Inflammatory macrophage (primary cell): ENCODE measurements at regions not wholly inside any gene's neighbourhood (a gene's known extent, or its start where the extent isn't known, plus 50 kb on each side); places are given as distances from the start of the nearest gene placed in this dataset.
"Not testable (repeated sequence)": the region's sequence is repeated elsewhere in the genome, so short reads cannot be mapped to it uniquely, and the experiment has no call there.

Source experiments
- DNase-seq, 2 donors: peaks; one replicate each; pipeline ENCODE4 v3.0.0-alpha.2; 2020 to 2022

- no peak for DNase-seq
Measured at GRCh38 chr2:41170589-41170988, 718.7 kb upstream of the SLC8A1 start.

GRCh38 chr2:41180387-41180786 lies 728.5 kb upstream of the SLC8A1 start:
- DNase-seq: no peak

- no peak for DNase-seq
Measured at GRCh38 chr2:41182961-41183360, 731.1 kb upstream of the SLC8A1 start.

GRCh38 chr2:41187376-41188122 lies 735.7 kb upstream of the SLC8A1 start:
- no peak for DNase-seq

DNA sequence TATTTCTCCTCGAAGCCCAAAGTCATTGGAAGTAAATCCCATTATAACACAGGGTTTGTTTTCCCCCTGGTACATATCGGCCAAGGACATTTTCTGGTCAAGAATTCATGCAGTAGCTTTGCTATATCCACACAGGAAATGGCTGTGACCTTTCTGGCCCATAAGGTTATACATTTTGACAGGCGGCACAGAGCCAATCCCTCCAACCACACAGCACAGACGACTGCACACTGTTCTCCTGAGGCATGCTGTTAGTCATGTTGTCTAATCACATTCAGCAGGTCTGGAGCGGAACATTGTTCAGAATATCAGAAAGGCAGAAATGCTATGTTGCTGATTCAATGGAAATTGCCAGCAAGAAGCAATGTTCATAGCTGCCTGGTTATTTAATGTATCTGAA lies 742.3 kb upstream of the SLC8A1 start:
- DNase-seq: no peak

- no peak for DNase-seq
Measured at GRCh38 chr2:41197781-41198180, 745.9 kb upstream of the SLC8A1 start.

GRCh38 chr2:41199334-41199733 lies 747.4 kb upstream of the SLC8A1 start:
- no peak for DNase-seq

DNA sequence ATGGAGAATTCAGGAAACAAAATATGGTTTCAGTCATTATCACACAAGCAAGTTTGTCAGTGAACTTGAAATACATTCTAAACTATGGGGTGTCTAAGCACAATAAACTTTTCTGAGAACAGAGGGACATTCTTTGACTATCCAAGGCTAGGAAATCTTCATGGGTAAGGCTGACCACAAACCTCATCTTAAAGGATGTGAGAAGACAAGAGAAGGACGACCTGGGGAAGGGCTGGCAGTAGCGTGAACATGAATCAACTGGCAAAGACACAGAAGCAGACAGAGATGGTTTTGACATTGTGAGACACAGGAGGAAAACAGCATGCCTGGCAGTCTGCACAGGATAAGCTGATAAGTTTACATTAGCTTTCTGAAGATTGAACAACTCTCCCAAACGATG lies 752.4 kb upstream of the SLC8A1 start:
- no peak for DNase-seq

GRCh38 chr2:41206004-41206403 lies 754.1 kb upstream of the SLC8A1 start:
- no peak for DNase-seq

- no peak for DNase-seq
Measured at GRCh38 chr2:41207578-41207977, 755.7 kb upstream of the SLC8A1 start.

DNA sequence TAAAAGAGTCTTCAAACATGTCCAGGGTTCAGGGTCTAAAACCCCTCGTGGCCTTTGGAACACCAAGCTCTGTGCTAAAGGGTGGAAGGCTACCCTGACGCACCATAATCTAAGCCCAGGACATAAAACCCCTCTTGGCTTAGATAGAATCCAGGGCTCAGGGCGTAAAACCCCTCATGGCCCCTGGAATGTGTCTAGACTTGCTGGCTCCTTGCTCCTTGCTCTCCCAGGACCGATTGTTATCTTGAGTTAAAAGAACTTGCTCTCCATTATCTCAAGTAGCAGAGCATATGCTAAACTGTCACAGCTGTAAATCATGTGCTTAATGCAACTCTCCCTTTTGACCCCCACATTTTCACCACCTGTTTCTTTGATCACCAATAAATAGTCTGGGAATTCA lies 758.1 kb upstream of the SLC8A1 start:
- DNase-seq: not testable (repeated sequence)

- no peak for DNase-seq
Measured at GRCh38 chr2:41216978-41217377, 765.1 kb upstream of the SLC8A1 start.

GRCh38 chr2:41222593-41222992 lies 770.7 kb upstream of the SLC8A1 start:
- DNase-seq: no peak

DNA sequence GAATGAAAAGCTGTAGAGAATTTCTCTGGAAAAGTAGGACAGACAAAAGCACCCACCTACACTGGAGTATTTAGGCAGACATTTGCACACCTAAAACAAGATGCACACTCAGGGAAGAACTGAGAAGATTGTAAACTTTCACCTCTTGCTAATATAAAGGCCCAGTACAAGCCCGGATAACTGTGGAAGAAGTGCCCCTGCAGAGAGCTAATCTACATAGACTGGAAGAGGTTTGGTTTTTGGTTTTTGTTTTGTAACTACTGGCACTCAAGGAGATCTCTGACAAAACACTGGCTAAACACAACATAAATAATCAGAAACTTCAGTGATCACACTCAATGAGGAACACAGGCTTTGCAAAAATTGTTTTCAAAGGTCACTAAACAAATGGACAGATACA lies 782.2 kb upstream of the SLC8A1 start:
- no peak for DNase-seq

GRCh38 chr2:41241325-41242000 lies 789.6 kb upstream of the SLC8A1 start:
- DNase-seq: no peak

GRCh38 chr2:41242001-41242331 lies 790.1 kb upstream of the SLC8A1 start:
- DNase-seq: no peak

- DNase-seq: no peak
Measured at GRCh38 chr2:41267929-41268659, 779.7 kb upstream of the PKDCC start.

DNA sequence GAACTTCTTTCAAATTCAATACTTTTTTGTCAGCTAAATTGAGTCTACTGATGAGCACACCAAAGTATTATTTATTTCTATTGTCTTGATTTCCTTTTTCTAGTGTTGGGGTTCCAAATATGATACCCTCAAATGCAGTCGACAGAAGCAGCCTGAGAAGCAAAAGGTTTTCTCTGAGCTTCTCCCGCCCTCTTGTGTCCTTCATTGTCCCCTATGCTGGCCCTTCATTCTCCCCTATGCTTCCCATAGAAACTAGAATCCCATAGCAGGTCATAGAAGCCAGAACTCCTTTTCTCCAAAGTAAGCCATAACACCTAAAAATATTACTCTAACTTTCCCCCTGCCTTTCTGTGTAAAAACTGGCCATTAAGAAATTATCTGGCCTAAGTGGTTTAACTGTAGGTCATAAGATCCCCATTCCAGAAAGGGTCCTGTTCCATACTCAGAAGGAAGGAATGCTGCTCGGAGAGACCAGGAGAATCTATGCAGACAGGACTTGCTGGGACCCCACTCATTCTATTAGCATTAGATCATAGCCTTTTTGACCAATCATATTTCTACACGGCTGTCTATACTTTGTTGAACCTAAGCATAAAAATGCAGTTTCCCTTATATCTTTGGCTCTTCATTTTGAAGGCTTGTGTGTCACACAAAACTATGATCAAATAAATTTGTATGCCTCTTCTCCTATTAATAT lies 764.6 kb upstream of the PKDCC start:
- no peak for DNase-seq

- no peak for DNase-seq
Measured at GRCh38 chr2:41293491-41293890, 754.3 kb upstream of the PKDCC start.

DNA sequence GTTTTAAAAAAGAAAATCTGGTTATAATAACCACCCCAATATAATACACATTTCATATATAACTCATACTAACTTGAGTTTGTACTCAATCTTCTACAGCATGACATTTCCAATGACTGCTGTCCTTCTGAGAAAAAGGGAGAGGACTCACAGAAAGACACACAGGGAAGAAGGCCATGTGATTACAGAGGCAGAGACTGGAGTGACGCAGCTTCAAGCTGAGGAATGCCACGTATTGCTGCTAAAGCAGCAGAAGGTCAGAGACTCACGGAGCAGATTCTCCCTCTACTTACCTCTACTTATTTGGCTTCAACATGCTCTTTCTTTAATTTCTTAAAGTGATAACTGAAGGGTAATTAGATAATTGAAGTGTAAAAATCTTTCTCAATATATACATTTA lies 753.5 kb upstream of the PKDCC start:
- no peak for DNase-seq

DNA sequence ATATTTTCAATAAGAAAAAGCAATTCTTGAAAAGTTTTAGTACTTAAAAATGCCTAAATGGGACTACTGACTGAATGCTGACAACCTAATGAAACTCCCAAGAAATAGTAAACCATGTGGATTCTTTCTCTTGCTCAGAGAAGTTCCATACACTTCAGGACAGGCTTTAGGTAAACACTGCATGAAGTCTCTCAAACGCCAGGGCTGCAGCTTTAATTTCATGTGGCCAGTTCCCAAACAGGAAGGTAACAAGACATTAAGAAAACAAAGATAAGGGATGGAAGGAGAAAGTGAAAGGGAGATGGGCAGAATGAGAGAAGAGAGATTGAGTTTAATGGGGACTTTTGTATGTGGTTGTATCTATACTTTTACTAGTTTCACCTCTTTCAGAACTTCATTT lies 734.7 kb upstream of the PKDCC start:
- no peak for DNase-seq

DNA sequence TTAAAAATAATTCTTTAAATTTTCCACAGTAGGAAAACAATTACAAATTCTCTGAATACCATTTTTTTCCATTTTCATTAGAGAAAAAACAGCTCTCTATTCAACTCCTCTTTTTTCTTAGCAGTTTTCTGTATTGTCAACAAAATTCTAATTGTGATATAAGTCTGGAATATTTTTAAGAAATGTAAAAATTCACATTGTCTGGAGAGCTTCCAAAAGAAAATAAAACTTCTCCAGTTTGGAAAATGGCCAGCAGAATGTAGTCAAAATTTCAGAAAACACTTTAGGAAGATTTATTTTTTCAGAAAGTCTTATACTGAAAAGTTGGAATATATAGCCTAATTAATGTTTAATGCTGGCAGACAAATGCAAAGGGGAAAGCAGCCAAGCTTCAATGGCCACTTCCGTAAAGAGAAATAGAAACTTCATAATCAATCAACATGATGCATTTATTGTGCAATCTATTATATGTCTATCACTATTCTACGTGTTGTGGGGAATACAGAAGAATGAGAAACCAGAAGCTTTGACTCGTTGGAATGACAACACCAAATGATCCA lies 733.2 kb upstream of the PKDCC start:
- no peak for DNase-seq

GRCh38 chr2:41319437-41319836 lies 728.4 kb upstream of the PKDCC start:
- no peak for DNase-seq
